ENCODE measurements at regions not wholly inside any gene's neighbourhood (a gene's known extent, or its start where the extent isn't known, plus 50 kb on each side); places are given as distances from the start of the nearest gene placed in this dataset.

DNA sequence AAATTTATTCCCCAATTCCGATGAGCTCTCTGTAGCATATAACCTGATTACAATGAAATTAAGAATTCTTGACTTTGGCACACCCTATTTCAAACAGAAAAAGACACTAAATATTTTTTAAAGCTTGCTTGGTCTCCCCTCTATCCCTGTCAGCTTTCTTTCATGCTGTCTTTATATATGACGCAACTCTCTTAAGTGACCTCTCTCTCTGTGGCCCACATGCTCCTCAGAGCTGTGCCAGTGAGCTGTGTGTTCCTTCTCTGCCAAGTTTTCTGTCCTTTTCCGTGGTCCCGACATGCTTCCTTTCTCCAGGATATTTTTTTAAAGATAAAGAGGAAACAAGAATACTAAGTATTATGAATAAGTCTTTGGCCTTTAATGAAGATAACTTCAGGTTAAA, 484.0 kb downstream of the ETNK1 start:
- Histone ChIP-seq H3K9me3 (no peaks in the 10 kb centered on the region), H3K27ac (no peak overlapping the region), H3K4me3 (no peak overlapping the region), H3K36me3 (no peaks in the 10 kb centered on the region), H3K4me1 (no peaks in the 10 kb centered on the region), H3K27me3 (no peaks in the 10 kb centered on the region)
- ATAC-seq (no peak), DNase-seq (no peak)
- in situ Hi-C loops (cut with MboI; ENCODE audit: low sequenced_read_pairs in 4 of 4): no loop called here
- no peak for TF ChIP-seq POLR2A (IDR thresholded peaks at IDR 0.05)
- no peak for TF ChIP-seq CTCF (IDR thresholded peaks at IDR 0.05 in 4 of 5, conservative IDR thresholded peaks at IDR 0.05 in 1 of 5)
- intact Hi-C loops (cut with DNase I; ENCODE audit: low total_unique reads): no loop called here

- Histone ChIP-seq H3K27me3 (no peaks in the 10 kb centered on the region), H3K4me1 (no peaks in the 10 kb centered on the region), H3K27ac (no peak overlapping the region), H3K4me3 (no peak overlapping the region), H3K9me3 (no peaks in the 10 kb centered on the region), H3K36me3 (no peaks in the 10 kb centered on the region)
- DNase-seq (no peak), ATAC-seq (no peak)
- no peak for TF ChIP-seq POLR2A (IDR thresholded peaks at IDR 0.05)
- no peak for TF ChIP-seq CTCF (IDR thresholded peaks at IDR 0.05 in 4 of 5, conservative IDR thresholded peaks at IDR 0.05 in 1 of 5)
- intact Hi-C loops (cut with DNase I; ENCODE audit: low total_unique reads): no loop called here
- in situ Hi-C loops (cut with MboI; ENCODE audit: low sequenced_read_pairs in 4 of 4): no loop called here
Observed at GRCh38 chr12:23113781-23114180, 488.8 kb downstream of the ETNK1 start.

- ATAC-seq (no peak), DNase-seq (no peak)
- intact Hi-C loops (cut with DNase I; ENCODE audit: low total_unique reads) (no loop called here), in situ Hi-C loops (cut with MboI; ENCODE audit: low sequenced_read_pairs in 4 of 4) (no loop called here)
- Histone ChIP-seq H3K27ac (no peak overlapping the region), H3K4me1 (no peaks in the 10 kb centered on the region), H3K27me3 (no peaks in the 10 kb centered on the region), H3K9me3 (no peaks in the 10 kb centered on the region), H3K36me3 (no peaks in the 10 kb centered on the region), H3K4me3 (no peak overlapping the region)
- TF ChIP-seq POLR2A (IDR thresholded peaks at IDR 0.05): no peak
- TF ChIP-seq CTCF (IDR thresholded peaks at IDR 0.05 in 4 of 5, conservative IDR thresholded peaks at IDR 0.05 in 1 of 5): no peak
Observed at GRCh38 chr12:23115984-23116383, 491.0 kb downstream of the ETNK1 start.

DNA sequence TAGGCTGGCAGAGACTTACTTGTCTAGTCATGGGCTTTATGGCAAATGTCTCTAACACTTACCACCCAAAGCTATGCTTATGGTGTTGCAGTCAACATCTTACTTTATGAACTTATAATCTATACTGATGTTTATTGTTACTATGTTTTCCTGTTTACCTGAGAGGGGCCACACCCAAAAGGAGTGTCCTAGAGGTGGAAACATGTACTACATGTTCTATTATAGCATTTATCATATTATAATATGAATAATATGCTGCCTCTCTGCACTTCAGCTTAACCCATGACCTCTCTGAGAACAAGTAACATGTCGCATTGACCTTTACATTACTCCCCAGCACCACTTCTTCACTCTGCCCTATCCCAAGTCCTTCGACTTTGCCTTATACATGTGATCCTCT, 501.8 kb downstream of the ETNK1 start:
- H3K9me3 ChIP-seq: no peaks in the 10 kb centered on the region
- DNase-seq: no peak
- H3K4me3 ChIP-seq: no peak overlapping the region
- H3K36me3 ChIP-seq: no peaks in the 10 kb centered on the region
- no peak for ATAC-seq
- no peaks in the 10 kb centered on the region for H3K27me3 ChIP-seq
- intact Hi-C loops (cut with DNase I; ENCODE audit: low total_unique reads): no loop called here
- no peaks in the 10 kb centered on the region for H3K4me1 ChIP-seq
- in situ Hi-C loops (cut with MboI; ENCODE audit: low sequenced_read_pairs in 4 of 4): no loop called here
- H3K27ac ChIP-seq: no peak overlapping the region
- TF ChIP-seq POLR2A (IDR thresholded peaks at IDR 0.05) (no peak), CTCF (IDR thresholded peaks at IDR 0.05 in 4 of 5, conservative IDR thresholded peaks at IDR 0.05 in 1 of 5) (no peak)

DNA sequence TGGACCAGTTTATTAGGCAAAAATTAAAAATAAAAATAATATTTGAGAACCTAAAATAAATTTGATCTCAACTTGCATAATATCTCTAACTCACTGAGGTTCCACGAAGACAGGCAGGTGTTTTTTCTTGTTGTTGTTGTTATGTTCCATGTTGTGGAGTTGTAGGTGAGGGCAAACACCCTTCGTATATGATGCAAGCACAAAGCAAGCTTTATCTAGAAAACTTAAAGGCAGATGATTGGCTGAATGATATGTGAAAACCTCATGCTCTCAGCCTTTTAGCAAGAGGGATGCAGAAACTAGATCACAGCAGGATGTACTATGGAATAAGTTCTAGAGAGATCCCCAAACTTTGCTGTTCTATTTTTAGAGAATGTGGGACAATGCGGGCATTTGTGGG, 502.7 kb downstream of the ETNK1 start:
- ATAC-seq (no peak), DNase-seq (no peak)
- Histone ChIP-seq H3K9me3 (no peaks in the 10 kb centered on the region), H3K27me3 (no peaks in the 10 kb centered on the region), H3K4me1 (no peaks in the 10 kb centered on the region), H3K4me3 (no peak overlapping the region), H3K27ac (no peak overlapping the region), H3K36me3 (no peaks in the 10 kb centered on the region)
- in situ Hi-C loops (cut with MboI; ENCODE audit: low sequenced_read_pairs in 4 of 4): no loop called here
- TF ChIP-seq POLR2A (IDR thresholded peaks at IDR 0.05) (no peak), CTCF (IDR thresholded peaks at IDR 0.05 in 4 of 5, conservative IDR thresholded peaks at IDR 0.05 in 1 of 5) (no peak)
- intact Hi-C loops (cut with DNase I; ENCODE audit: low total_unique reads): no loop called here

Data from gastrocnemius medialis (tissue), 4 donors.